ENCODE measurements at regions not wholly inside any gene's neighbourhood (a gene's known extent, or its start where the extent isn't known, plus 50 kb on each side); places are given as distances from the start of the nearest gene placed in this dataset.

GRCh38 chr7:142586611-142587010 lies 162.7 kb upstream of the PRSS1 start:
- Histone ChIP-seq H3K4me3 (no peak overlapping the region), H3K4me1 (replicated peaks in 1 of 2) (no peaks in the 10 kb centered on the region), H3K9me3 (replicated peaks in 1 of 3) (no peaks in the 10 kb centered on the region), H3K27ac (no peak overlapping the region), H3K27me3 (no peaks in the 10 kb centered on the region), H3K36me3 (replicated peaks in 1 of 2) (no peaks in the 10 kb centered on the region)
- intact Hi-C loops (cut with DNase I), result no loop called here
- TF ChIP-seq CTCF (IDR thresholded peaks at IDR 0.05), result no peak
- TF ChIP-seq POLR2A (IDR thresholded peaks at IDR 0.05), result no peak
- DNase-seq, result no peak
- WGBS, 4 donors, result 88 to 91% (median 89%) methylated on average over 3 of the region's 3 CpGs

- Histone ChIP-seq H3K4me1 (replicated peaks in 1 of 2) (no peaks in the 10 kb centered on the region), H3K27ac (no peak overlapping the region), H3K36me3 (replicated peaks in 1 of 2) (no peaks in the 10 kb centered on the region), H3K27me3 (no peaks in the 10 kb centered on the region), H3K4me3 (no peak overlapping the region), H3K9me3 (replicated peaks in 1 of 3) (no peaks in the 10 kb centered on the region)
- 42 to 59% (median 47%) methylated on average over 2 of the region's 2 CpGs for WGBS, 4 donors
- intact Hi-C loops (cut with DNase I), result no loop called here
- no peak for DNase-seq
- TF ChIP-seq POLR2A (IDR thresholded peaks at IDR 0.05) (no peak), CTCF (IDR thresholded peaks at IDR 0.05) (no peak)
Measured at GRCh38 chr7:142585425-142585824, 163.8 kb upstream of the PRSS1 start.

GRCh38 chr7:142584765-142585164 lies 164.5 kb upstream of the PRSS1 start:
- no peak overlapping the region for H3K4me3 ChIP-seq
- H3K36me3 ChIP-seq (replicated peaks in 1 of 2), result no peaks in the 10 kb centered on the region
- H3K27me3 ChIP-seq, result no peaks in the 10 kb centered on the region
- TF ChIP-seq POLR2A (IDR thresholded peaks at IDR 0.05) (no peak), CTCF (IDR thresholded peaks at IDR 0.05) (no peak)
- no peaks in the 10 kb centered on the region for H3K4me1 ChIP-seq (replicated peaks in 1 of 2)
- DNase-seq, result no peak
- intact Hi-C loops (cut with DNase I), result no loop called here
- no peak overlapping the region for H3K27ac ChIP-seq
- 76 to 93% (median 83%) methylated on average over 2 of the region's 2 CpGs for WGBS, 4 donors
- no peaks in the 10 kb centered on the region for H3K9me3 ChIP-seq (replicated peaks in 1 of 3)

- intact Hi-C loops (cut with DNase I), result no loop called here
- Histone ChIP-seq H3K36me3 (replicated peaks in 1 of 2) (no peaks in the 10 kb centered on the region), H3K4me3 (no peak overlapping the region), H3K27ac (no peak overlapping the region), H3K9me3 (replicated peaks in 1 of 3) (no peaks in the 10 kb centered on the region), H3K4me1 (replicated peaks in 1 of 2) (no peaks in the 10 kb centered on the region), H3K27me3 (no peaks in the 10 kb centered on the region)
- WGBS, 4 donors, result 21 to 39% (median 29%) methylated on average over 2 of the region's 2 CpGs
- no peak for TF ChIP-seq POLR2A (IDR thresholded peaks at IDR 0.05)
- no peak for TF ChIP-seq CTCF (IDR thresholded peaks at IDR 0.05)
- peak; percentile 43 to 77 (median 58) for DNase-seq
Measured at GRCh38 chr7:142583446-142583845, 165.8 kb upstream of the PRSS1 start.
